ENCODE measurements at regions not wholly inside any gene's neighbourhood (a gene's known extent, or its start where the extent isn't known, plus 50 kb on each side); places are given as distances from the start of the nearest gene placed in this dataset.

DNA sequence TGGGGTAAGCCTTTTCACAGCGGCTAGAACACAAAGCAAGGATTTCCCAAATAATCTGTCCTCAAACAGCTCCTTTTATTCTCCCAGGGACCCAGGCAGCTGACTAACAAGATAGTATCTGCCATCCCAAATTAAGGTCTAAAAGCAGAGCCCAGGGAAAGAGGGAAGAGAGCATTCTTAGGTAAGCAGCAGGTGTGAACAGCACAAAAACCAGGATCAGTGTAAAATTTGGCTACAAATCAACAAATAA lies 79.9 kb downstream of the RBMXL2 start:
- POLR2A ChIA-PET, result no interaction called here
- Histone ChIP-seq H2AFZ (ENCODE audit: low read length) (no peak overlapping the region), H3K27ac (ENCODE audit: low read depth, low read length, poor library complexity, severe bottlenecking) (no peak overlapping the region), H3K9me3 (ENCODE audit: low read length) (no peaks in the 10 kb centered on the region), H3K4me2 (ENCODE audit: low read length) (no peak overlapping the region), H3K4me3 (ENCODE audit: low read depth, low read length, poor library complexity, severe bottlenecking) (no peak overlapping the region), H4K20me1 (ENCODE audit: insufficient read depth, low read length) (no peaks in the 10 kb centered on the region), H3K4me1 (ENCODE audit: insufficient read depth, low read length, poor library complexity, severe bottlenecking) (no peaks in the 10 kb centered on the region), H3K79me2 (ENCODE audit: insufficient read depth, low read depth, low read length) (no peaks in the 10 kb centered on the region), H3K36me3 (ENCODE audit: insufficient read depth, low read length) (no peaks in the 10 kb centered on the region), H3K9me2 (ENCODE audit: insufficient read depth, low read length) (no peaks in the 10 kb centered on the region)
- BruUV-seq (replicated peaks), result no TSS peak
- intact Hi-C loops (cut with micrococcal nuclease; ENCODE audit: unreplicated experiment), result no loop called here
- DNase-seq (ENCODE audit: low spot score), result no peak
- TF ChIP-seq, protein P1, sequence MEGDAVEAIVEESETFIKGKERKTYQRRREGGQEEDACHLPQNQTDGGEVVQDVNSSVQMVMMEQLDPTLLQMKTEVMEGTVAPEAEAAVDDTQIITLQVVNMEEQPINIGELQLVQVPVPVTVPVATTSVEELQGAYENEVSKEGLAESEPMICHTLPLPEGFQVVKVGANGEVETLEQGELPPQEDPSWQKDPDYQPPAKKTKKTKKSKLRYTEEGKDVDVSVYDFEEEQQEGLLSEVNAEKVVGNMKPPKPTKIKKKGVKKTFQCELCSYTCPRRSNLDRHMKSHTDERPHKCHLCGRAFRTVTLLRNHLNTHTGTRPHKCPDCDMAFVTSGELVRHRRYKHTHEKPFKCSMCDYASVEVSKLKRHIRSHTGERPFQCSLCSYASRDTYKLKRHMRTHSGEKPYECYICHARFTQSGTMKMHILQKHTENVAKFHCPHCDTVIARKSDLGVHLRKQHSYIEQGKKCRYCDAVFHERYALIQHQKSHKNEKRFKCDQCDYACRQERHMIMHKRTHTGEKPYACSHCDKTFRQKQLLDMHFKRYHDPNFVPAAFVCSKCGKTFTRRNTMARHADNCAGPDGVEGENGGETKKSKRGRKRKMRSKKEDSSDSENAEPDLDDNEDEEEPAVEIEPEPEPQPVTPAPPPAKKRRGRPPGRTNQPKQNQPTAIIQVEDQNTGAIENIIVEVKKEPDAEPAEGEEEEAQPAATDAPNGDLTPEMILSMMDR (conservative IDR thresholded peaks at IDR 0.05; ENCODE audit: low read length), result no peak
- TF ChIP-seq EZH2phosphoT487 (IDR thresholded peaks at IDR 0.05; ENCODE audit: borderline replicate concordance, low read depth, low read length), result no peak
- CTCF ChIA-PET (ENCODE audit: unreplicated experiment), result no interaction called here

DNA sequence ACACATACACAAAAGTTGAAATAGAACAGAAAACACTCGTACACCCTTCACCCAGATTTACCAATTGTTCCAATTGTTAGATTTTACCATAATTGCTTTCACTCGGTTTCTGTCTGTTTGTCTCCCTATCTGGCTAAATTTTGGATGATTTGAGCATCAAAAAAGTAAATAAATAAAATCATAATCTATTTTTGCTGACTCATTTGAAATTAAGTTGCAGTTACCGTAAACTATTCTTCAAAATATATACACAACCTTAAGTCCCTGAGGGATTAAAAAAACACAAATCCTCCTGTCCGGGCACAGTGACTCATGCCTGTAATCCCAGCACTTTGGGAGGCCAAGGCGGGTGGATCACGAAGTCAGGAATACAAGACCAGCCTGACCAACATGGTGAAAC lies 81.3 kb upstream of the SYT9 start:
- POLR2A ChIA-PET, result no interaction called here
- no TSS peak for BruUV-seq (replicated peaks)
- intact Hi-C loops (cut with micrococcal nuclease; ENCODE audit: unreplicated experiment), result no loop called here
- CTCF ChIA-PET (ENCODE audit: unreplicated experiment), result no interaction called here
- no peak for DNase-seq (ENCODE audit: low spot score)
- no peaks in the 10 kb centered on the region for H3K9me3 ChIP-seq (ENCODE audit: low read length)
- H4K20me1 ChIP-seq (ENCODE audit: insufficient read depth, low read length), result no peaks in the 10 kb centered on the region
- H3K36me3 ChIP-seq (ENCODE audit: insufficient read depth, low read length), result no peaks in the 10 kb centered on the region
- no peaks in the 10 kb centered on the region for H3K9me2 ChIP-seq (ENCODE audit: insufficient read depth, low read length)
- H3K27ac ChIP-seq (ENCODE audit: low read depth, low read length, poor library complexity, severe bottlenecking), result no peak overlapping the region
- H3K4me1 ChIP-seq (ENCODE audit: insufficient read depth, low read length, poor library complexity, severe bottlenecking), result no peaks in the 10 kb centered on the region
- H3K4me3 ChIP-seq (ENCODE audit: low read depth, low read length, poor library complexity, severe bottlenecking), result no peak overlapping the region
- H2AFZ ChIP-seq (ENCODE audit: low read length), result no peak overlapping the region
- no peak overlapping the region for H3K4me2 ChIP-seq (ENCODE audit: low read length)
- no peaks in the 10 kb centered on the region for H3K79me2 ChIP-seq (ENCODE audit: insufficient read depth, low read depth, low read length)
- TF ChIP-seq, protein P1 (conservative IDR thresholded peaks at IDR 0.05; ENCODE audit: low read length), result no peak
- TF ChIP-seq EZH2phosphoT487 (IDR thresholded peaks at IDR 0.05; ENCODE audit: borderline replicate concordance, low read depth, low read length), result no peak

GRCh38 chr11:7175007-7175406 lies 76.7 kb upstream of the SYT9 start:
- CTCF ChIA-PET (ENCODE audit: unreplicated experiment), result no interaction called here

More at GRCh38 chr11:7175007-7175406, 76.7 kb upstream of the SYT9 start:
- Histone ChIP-seq H3K79me2 (ENCODE audit: insufficient read depth, low read depth, low read length) (no peaks in the 10 kb centered on the region), H3K4me1 (ENCODE audit: insufficient read depth, low read length, poor library complexity, severe bottlenecking) (no peaks in the 10 kb centered on the region), H3K27ac (ENCODE audit: low read depth, low read length, poor library complexity, severe bottlenecking) (no peak overlapping the region), H4K20me1 (ENCODE audit: insufficient read depth, low read length) (no peaks in the 10 kb centered on the region), H3K4me2 (ENCODE audit: low read length) (no peak overlapping the region), H3K9me3 (ENCODE audit: low read length) (no peaks in the 10 kb centered on the region), H3K36me3 (ENCODE audit: insufficient read depth, low read length) (no peaks in the 10 kb centered on the region), H3K4me3 (ENCODE audit: low read depth, low read length, poor library complexity, severe bottlenecking) (no peak overlapping the region), H2AFZ (ENCODE audit: low read length) (no peak overlapping the region), H3K9me2 (ENCODE audit: insufficient read depth, low read length) (no peaks in the 10 kb centered on the region)
- DNase-seq (ENCODE audit: low spot score), result no peak
- TF ChIP-seq, protein P1 (conservative IDR thresholded peaks at IDR 0.05; ENCODE audit: low read length), result no peak
- no peak for TF ChIP-seq EZH2phosphoT487 (IDR thresholded peaks at IDR 0.05; ENCODE audit: borderline replicate concordance, low read depth, low read length)
- POLR2A ChIA-PET, result no interaction called here
- no TSS peak for BruUV-seq (replicated peaks)
- intact Hi-C loops (cut with micrococcal nuclease; ENCODE audit: unreplicated experiment), result no loop called here

Measured in OCI-LY7 (cell line).